Mesenchymal stem cell (in vitro differentiated cells and primary cell): ENCODE measurements at regions not wholly inside any gene's neighbourhood (a gene's known extent, or its start where the extent isn't known, plus 50 kb on each side); places are given as distances from the start of the nearest gene placed in this dataset.
A peak's percentile ranks its signal among the peaks of the same experiment; 100 is the strongest.

Experiments
- DNase-seq: peaks from one replicate; pipeline ENCODE4 v3.0.0-alpha.2; 2013
- H2AFZ ChIP-seq: one replicate; pipeline ENCODE4 v1.6.1; 2013; ENCODE audit warnings: low read depth, mild to moderate bottlenecking, control low read depth, inconsistent platforms, low read length, moderate library complexity
- H2AK5ac ChIP-seq: 2 replicates; pipeline ENCODE4 v1.6.1; 2013; ENCODE audit warnings: low read length, moderate library complexity, mild to moderate bottlenecking, inconsistent platforms; ENCODE audit not compliant: severe bottlenecking
- H2BK120ac ChIP-seq: one replicate; pipeline ENCODE4 v1.6.1; 2013; ENCODE audit warnings: low read depth, mild to moderate bottlenecking, inconsistent platforms, low read length, moderate library complexity
- H2BK12ac ChIP-seq, 2 experiments: one replicate each; pipeline ENCODE4 v1.6.1; 2013; ENCODE audit warnings: inconsistent platforms in 2 of 2, low read length in 2 of 2, mild to moderate bottlenecking in 2 of 2, moderate library complexity in 2 of 2, control low read depth in 1 of 2
- H2BK15ac ChIP-seq: one replicate; pipeline ENCODE4 v1.6.1; 2013; ENCODE audit warnings: mild to moderate bottlenecking, low read depth, inconsistent platforms; ENCODE audit not compliant: poor library complexity, severe bottlenecking
- H2BK5ac ChIP-seq: 2 replicates; pipeline ENCODE4 v1.6.1; 2013; ENCODE audit warnings: low read depth, mild to moderate bottlenecking, low read length, control low read depth, inconsistent platforms; ENCODE audit not compliant: poor library complexity, severe bottlenecking
- H3K14ac ChIP-seq, 2 experiments: one replicate each; pipeline ENCODE4 v1.6.1; 2013; ENCODE audit warnings: inconsistent platforms in 2 of 2, low read length in 2 of 2, control low read depth in 1 of 2, mild to moderate bottlenecking in 1 of 2, moderate library complexity in 1 of 2
- H3K18ac ChIP-seq, 2 experiments: one replicate each; pipeline ENCODE4 v1.6.1; 2013; ENCODE audit warnings: inconsistent platforms in 2 of 2, low read length in 2 of 2, control low read depth in 1 of 2, low read depth in 1 of 2, mild to moderate bottlenecking in 1 of 2
- H3K23ac ChIP-seq, 2 experiments: one replicate each; pipeline ENCODE4 v1.6.1; 2013; ENCODE audit warnings: inconsistent platforms in 2 of 2, low read length in 2 of 2, mild to moderate bottlenecking in 2 of 2, moderate library complexity in 2 of 2, control low read depth in 1 of 2
- H3K27ac ChIP-seq: 2 replicates; pipeline ENCODE4 v1.5.1; 2013; ENCODE audit warnings: mild to moderate bottlenecking, moderate library complexity, low read length, control low read depth, inconsistent platforms; ENCODE audit not compliant: poor library complexity, severe bottlenecking
- H3K27me3 ChIP-seq, 2 experiments: 2 replicates each; pipeline versions ENCODE4 v1.6.1 to v1.7.0; 2013; ENCODE audit warnings: low read length in 2 of 2, mild to moderate bottlenecking in 2 of 2, moderate library complexity in 2 of 2, control low read depth in 1 of 2, inconsistent platforms in 1 of 2; ENCODE audit not compliant: control insufficient read depth in 1 of 2, insufficient read depth in 1 of 2
- H3K36me3 ChIP-seq, 2 experiments: 2 replicates each; pipeline versions ENCODE4 v1.6.1 to v1.7.0; 2013; ENCODE audit warnings: low read length in 2 of 2, control low read depth in 1 of 2, inconsistent platforms in 1 of 2, low read depth in 1 of 2, mild to moderate bottlenecking in 1 of 2; ENCODE audit not compliant: insufficient read depth in 2 of 2, control insufficient read depth in 1 of 2
- H3K4ac ChIP-seq, 2 experiments: one replicate each; pipeline ENCODE4 v1.6.1; 2013; ENCODE audit warnings: inconsistent platforms in 2 of 2, low read length in 2 of 2, mild to moderate bottlenecking in 2 of 2, moderate library complexity in 2 of 2, control low read depth in 1 of 2, low read depth in 1 of 2
- H3K4me1 ChIP-seq: 2 replicates; pipeline ENCODE4 v1.6.1; 2013; ENCODE audit warnings: low read depth, low read length, control low read depth; ENCODE audit not compliant: control insufficient read depth, insufficient read depth
- H3K4me2 ChIP-seq: 2 replicates; pipeline ENCODE4 v1.6.1; 2013; ENCODE audit warnings: low read length, mild to moderate bottlenecking, inconsistent platforms; ENCODE audit not compliant: poor library complexity, severe bottlenecking
- H3K4me3 ChIP-seq, 2 experiments: 2 replicates each; pipeline versions ENCODE4 v1.5.1 to v1.7.0; 2013; ENCODE audit warnings: low read length in 2 of 2, mild to moderate bottlenecking in 2 of 2, control low read depth in 1 of 2, low read depth in 1 of 2; ENCODE audit not compliant: insufficient read depth in 1 of 2
- H3K79me1 ChIP-seq: replicated peaks from 2 replicates; pipeline ENCODE4 v1.6.1; 2013; ENCODE audit warnings: mild to moderate bottlenecking, control low read depth, low read length, inconsistent platforms; ENCODE audit not compliant: poor library complexity, severe bottlenecking
- H3K9ac ChIP-seq: 2 replicates; pipeline ENCODE4 v1.7.0; 2013; ENCODE audit warnings: mild to moderate bottlenecking, low read length, moderate library complexity
- H3K9me3 ChIP-seq: 2 replicates; pipeline ENCODE4 v1.7.0; 2013; ENCODE audit warnings: mild to moderate bottlenecking, low read length; ENCODE audit not compliant: control insufficient read depth
- H4K8ac ChIP-seq: one replicate; pipeline ENCODE4 v1.6.1; 2013; ENCODE audit warnings: inconsistent platforms, mild to moderate bottlenecking, low read length, moderate library complexity
- H4K91ac ChIP-seq: one replicate; pipeline ENCODE4 v1.6.1; 2013; ENCODE audit warnings: mild to moderate bottlenecking, low read length, inconsistent platforms
- WGBS: methylation state at CpG from one replicate; pipeline ENCODE4 v1.1.7; 2013; ENCODE audit warnings: mixed read lengths; 5-methylcytosine and 5-hydroxymethylcytosine counted together

DNA sequence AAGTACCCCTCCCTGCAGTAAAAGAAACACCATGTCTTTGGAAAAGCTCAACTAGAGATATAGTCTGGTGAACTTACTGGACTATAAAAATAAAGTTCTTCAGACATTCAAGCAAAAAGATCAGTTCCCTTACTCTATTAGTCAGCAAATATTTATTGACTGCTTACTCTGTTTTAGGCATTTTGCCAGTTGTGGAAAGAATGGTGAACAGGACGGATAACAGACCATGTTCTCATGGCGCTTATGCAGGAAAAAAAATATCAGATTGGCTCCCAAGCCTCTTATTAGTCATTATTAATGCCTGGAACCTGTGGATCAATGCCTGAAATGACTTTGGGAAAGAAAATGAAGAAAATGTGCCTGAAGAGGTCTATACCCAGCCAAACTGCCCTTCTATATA lies 282.2 kb upstream of the EPHA7 start:
- Histone ChIP-seq H2BK5ac (no peak overlapping the region), H3K14ac (no peak overlapping the region), H3K27me3 (no peaks in the 10 kb centered on the region), H3K36me3 (no peaks in the 10 kb centered on the region), H2AK5ac (no peak overlapping the region), H2AFZ (no peak overlapping the region), H4K8ac (no peak overlapping the region), H3K4me3 (no peak overlapping the region), H2BK15ac (no peak overlapping the region), H3K4me1 (no peaks in the 10 kb centered on the region), H2BK12ac (no peak overlapping the region), H3K4ac (no peak overlapping the region), H2BK120ac (no peak overlapping the region), H3K9me3 (peaks cover 6% of the 10 kb centered on the region), H4K91ac (no peak overlapping the region), H3K79me1 (no peaks in the 10 kb centered on the region), H3K4me2 (no peak overlapping the region), H3K27ac (no peak overlapping the region), H3K9ac (no peak overlapping the region), H3K23ac (no peak overlapping the region), H3K18ac (no peak overlapping the region)
- DNase-seq, result peak; percentile 58
- 71% methylated on average over 1 of the region's 2 CpGs for WGBS

DNA sequence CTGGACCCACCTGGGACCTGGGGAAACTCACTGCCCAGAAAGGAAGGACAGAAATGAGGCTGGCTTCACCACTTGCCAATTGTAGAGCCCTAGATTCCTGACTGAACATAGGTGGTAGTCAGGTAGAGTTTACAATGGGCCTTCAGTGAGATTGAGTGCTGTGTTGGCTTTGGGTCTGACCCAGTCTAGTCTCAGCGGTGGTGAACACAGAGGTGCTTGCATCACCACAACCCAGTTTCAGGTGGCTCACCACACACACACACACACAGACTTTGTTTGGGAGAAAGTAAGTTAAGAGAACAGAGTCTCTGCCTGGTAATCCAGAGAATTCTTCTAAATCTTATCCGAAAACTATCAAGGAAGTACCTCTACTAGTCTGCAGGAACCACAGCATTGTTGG lies 266.1 kb upstream of the EPHA7 start:
- H3K27me3 ChIP-seq, result no peaks in the 10 kb centered on the region
- no peaks in the 10 kb centered on the region for H3K4me1 ChIP-seq
- no peak overlapping the region for H4K91ac ChIP-seq
- no peak overlapping the region for H2AFZ ChIP-seq
- H2BK15ac ChIP-seq, result no peak overlapping the region
- no peak overlapping the region for H3K23ac ChIP-seq
- no peaks in the 10 kb centered on the region for H3K79me1 ChIP-seq
- H3K14ac ChIP-seq, result no peak overlapping the region
- H2AK5ac ChIP-seq, result no peak overlapping the region
- no peak overlapping the region for H3K4me3 ChIP-seq
- H2BK5ac ChIP-seq, result no peak overlapping the region
- no peak overlapping the region for H2BK120ac ChIP-seq
- no peak overlapping the region for H2BK12ac ChIP-seq
- no peak overlapping the region for H3K4me2 ChIP-seq
- H3K4ac ChIP-seq, result no peak overlapping the region
- H3K27ac ChIP-seq, result no peak overlapping the region
- peaks cover 4% of the 10 kb centered on the region for H3K9me3 ChIP-seq
- H3K9ac ChIP-seq, result no peak overlapping the region
- WGBS, result 87% methylated on average over 1 of the region's 2 CpGs
- DNase-seq, result no peak
- no peak overlapping the region for H4K8ac ChIP-seq
- no peak overlapping the region for H3K18ac ChIP-seq
- no peaks in the 10 kb centered on the region for H3K36me3 ChIP-seq

DNA sequence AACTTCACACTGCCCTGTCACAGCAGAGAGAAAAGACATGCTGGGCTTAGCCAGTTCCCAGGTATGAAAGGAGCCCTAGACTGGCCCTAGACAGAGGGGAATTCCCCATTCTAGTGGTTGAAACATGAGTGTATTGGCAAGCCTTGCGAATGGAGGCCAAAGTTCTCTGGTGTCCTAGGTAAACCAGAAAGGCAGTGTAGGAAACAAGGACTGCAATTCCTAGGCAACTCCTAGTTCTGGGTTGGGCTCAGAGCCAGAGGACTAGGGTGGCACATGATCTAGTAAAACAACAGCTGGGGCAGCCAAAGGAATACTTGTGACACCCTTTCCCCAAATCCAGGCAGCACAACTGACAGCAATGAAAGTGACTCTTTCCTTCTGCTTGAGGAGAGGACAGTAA lies 265.0 kb upstream of the EPHA7 start:
- Histone ChIP-seq H3K4me3 (no peak overlapping the region), H3K14ac (no peak overlapping the region), H3K23ac (no peak overlapping the region), H3K27ac (no peak overlapping the region), H2BK12ac (no peak overlapping the region), H4K8ac (no peak overlapping the region), H2AK5ac (no peak overlapping the region), H3K18ac (no peak overlapping the region), H3K4ac (no peak overlapping the region), H3K4me2 (no peak overlapping the region), H3K9me3 (peaks cover 4% of the 10 kb centered on the region), H3K4me1 (peaks cover 1% of the 10 kb centered on the region), H2AFZ (no peak overlapping the region), H3K9ac (no peak overlapping the region), H2BK120ac (no peak overlapping the region), H3K79me1 (no peaks in the 10 kb centered on the region), H4K91ac (no peak overlapping the region), H2BK15ac (no peak overlapping the region), H2BK5ac (no peak overlapping the region), H3K27me3 (no peaks in the 10 kb centered on the region), H3K36me3 (no peaks in the 10 kb centered on the region)
- no peak for DNase-seq
- WGBS, result 100% methylated on average over 1 of the region's 1 CpG

DNA sequence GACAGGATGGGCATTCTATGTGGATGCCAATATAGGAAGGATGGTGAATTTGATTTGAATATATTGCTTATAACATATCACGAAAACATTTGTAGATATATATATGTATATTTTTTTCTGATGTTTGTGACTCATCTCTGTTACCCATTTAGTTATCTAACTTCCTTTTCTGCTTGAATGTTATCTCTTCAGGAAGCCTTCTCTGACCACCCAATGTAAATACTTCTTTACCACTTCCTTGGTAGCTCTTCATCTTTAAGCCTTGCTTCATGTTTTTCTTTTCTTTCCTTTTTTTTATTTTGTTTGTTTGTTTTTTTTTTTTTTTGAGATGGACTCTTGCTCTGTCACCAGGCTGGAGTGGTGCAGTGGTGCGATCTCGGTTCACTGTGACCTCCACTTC lies 260.5 kb upstream of the EPHA7 start:
- Histone ChIP-seq H4K8ac (no peak overlapping the region), H3K27me3 (no peaks in the 10 kb centered on the region), H3K4me1 (peaks cover 1% of the 10 kb centered on the region), H2AK5ac (no peak overlapping the region), H3K9ac (no peak overlapping the region), H2AFZ (no peak overlapping the region), H3K18ac (no peak overlapping the region), H3K79me1 (no peaks in the 10 kb centered on the region), H2BK15ac (no peak overlapping the region), H3K9me3 (peaks cover 4% of the 10 kb centered on the region), H3K4ac (no peak overlapping the region), H2BK5ac (no peak overlapping the region), H3K14ac (no peak overlapping the region), H3K23ac (no peak overlapping the region), H3K4me2 (no peak overlapping the region), H3K27ac (no peak overlapping the region), H3K36me3 (no peaks in the 10 kb centered on the region), H2BK120ac (no peak overlapping the region), H3K4me3 (no peak overlapping the region), H2BK12ac (no peak overlapping the region), H4K91ac (no peak overlapping the region)
- WGBS, result 36% methylated on average over 2 of the region's 3 CpGs
- peak; percentile 65 for DNase-seq
